Panc1 (cell line): ENCODE measurements at regions not wholly inside any gene's neighbourhood (a gene's known extent, or its start where the extent isn't known, plus 50 kb on each side); places are given as distances from the start of the nearest gene placed in this dataset.

Experiments
- ATAC-seq: fragments of 200-7000 bp; cut with Tn5 transposase; 2 replicates; pipeline ENCODE4 v1.9.1; 2020; ENCODE audit warnings: mild to moderate bottlenecking, moderate library complexity
- BruUV-seq: library from RNA; stranded (reverse); fragments of 400-500 nt; replicated peaks from 2 replicates; lab custom pipeline; 2021; lab: Mats Ljungman, UMichigan
- CTCF ChIA-PET: fragments of 300-600 bp; sonication (Branson Sonifier 250); formaldehyde crosslinking; loops from one replicate; lab custom pipeline; 2022; ENCODE audit warnings: antibody characterized with exemption; lab: Charles Lee
- POLR2A ChIA-PET: fragments of 300-600 bp; sonication (Branson Sonifier 250); formaldehyde crosslinking; loops from one replicate; lab custom pipeline; 2022; ENCODE audit warnings: antibody characterized with exemption; lab: Charles Lee
- DNase-seq: peaks from one replicate; pipeline ENCODE4 v3.0.0-alpha.2; 2010; ENCODE audit warnings: low read depth, low spot score
- H3K27ac ChIP-seq: 2 replicates; pipeline ENCODE4 v1.5.1; 2011; ENCODE audit warnings: mild to moderate bottlenecking, low read length, inconsistent platforms
- H3K27me3 ChIP-seq: fragments of 200-500 bp; sonication (Bioruptor generic); 2 replicates; pipeline ENCODE4 v1.6.0; 2014; ENCODE audit warnings: low read length, inconsistent platforms; ENCODE audit not compliant: control insufficient read depth, insufficient read depth
- H3K36me3 ChIP-seq: fragments of 200-500 bp; sonication (Bioruptor generic); 2 replicates; pipeline ENCODE4 v1.5.1; 2014; ENCODE audit warnings: inconsistent platforms, mild to moderate bottlenecking, low read length, moderate library complexity; ENCODE audit not compliant: control insufficient read depth, insufficient read depth
- H3K4me1 ChIP-seq: 2 replicates; pipeline ENCODE4 v1.5.1; 2011; ENCODE audit warnings: inconsistent platforms, mild to moderate bottlenecking, low read length, moderate library complexity; ENCODE audit not compliant: control insufficient read depth, insufficient read depth
- H3K4me3 ChIP-seq, 2 experiments: 2 replicates each; pipeline ENCODE4 v1.5.1; 2011 to 2012; ENCODE audit warnings: low read depth in 2 of 2, low read length in 2 of 2, mild to moderate bottlenecking in 2 of 2, inconsistent platforms in 1 of 2, moderate library complexity in 1 of 2
- H3K9me3 ChIP-seq: fragments of 200-500 bp; sonication (Bioruptor generic); 2 replicates; pipeline ENCODE4 v1.5.1; 2014; ENCODE audit warnings: low read depth, mild to moderate bottlenecking, inconsistent platforms, low read length, moderate library complexity; ENCODE audit not compliant: control insufficient read depth, insufficient read depth
- CTCF ChIP-seq: fragments of 450-650 bp; IDR thresholded peaks from 2 replicates; pipeline ENCODE4 v1.5.1; 2017; ENCODE audit warnings: mild to moderate bottlenecking
- REST ChIP-seq, 2 experiments: IDR thresholded peaks; 2 replicates each; pipeline ENCODE4 v1.6.1; 2011 to 2012; ENCODE audit warnings: low read depth in 2 of 2, control low read depth in 1 of 2, low read length in 1 of 2, mild to moderate bottlenecking in 1 of 2, moderate library complexity in 1 of 2; ENCODE audit not compliant: insufficient read depth in 1 of 2
- SIN3A ChIP-seq: IDR thresholded peaks from 2 replicates; pipeline ENCODE4 v1.6.1; 2012; ENCODE audit warnings: low read depth, mild to moderate bottlenecking, low read length, moderate library complexity, borderline replicate concordance; ENCODE audit not compliant: insufficient read depth
- TCF7L2 ChIP-seq: IDR thresholded peaks from 2 replicates; pipeline ENCODE4 v1.6.1; 2011; ENCODE audit warnings: mild to moderate bottlenecking, low read depth, low read length, inconsistent platforms
- in situ Hi-C: cut with HindIII; loops from 2 replicates; pipeline ENCODE4 v1.10.0; 2016; ENCODE audit warnings: low sequenced_read_pairs, low pct_unique_long_range_greater_than_20kb
- intact Hi-C: fragments of 100-400 bp; cut with micrococcal nuclease; formaldehyde crosslinking; loops from one replicate; pipeline ENCODE4 v1.10.0; 2022; ENCODE audit not compliant: unreplicated experiment

GRCh38 chr5:29518176-29518575 lies 1675.3 kb upstream of the CDH6 start:
- Histone ChIP-seq H3K27me3 (no peaks in the 10 kb centered on the region), H3K27ac (no peak overlapping the region), H3K9me3 (no peaks in the 10 kb centered on the region), H3K36me3 (no peaks in the 10 kb centered on the region), H3K4me3 (no peak overlapping the region), H3K4me1 (no peaks in the 10 kb centered on the region)
- DNase-seq (no peak), ATAC-seq (no peak)
- POLR2A ChIA-PET, result no interaction called here
- BruUV-seq, result no TSS peak
- intact Hi-C loops, result no loop called here
- in situ Hi-C loops, result no loop called here
- CTCF ChIA-PET, result no interaction called here
- no peak for TF ChIP-seq TCF7L2

GRCh38 chr5:29516224-29516623 lies 1677.3 kb upstream of the CDH6 start:
- POLR2A ChIA-PET, result no interaction called here
- ATAC-seq, result no peak

More at GRCh38 chr5:29516224-29516623, 1677.3 kb upstream of the CDH6 start:
- Histone ChIP-seq H3K4me1 (no peaks in the 10 kb centered on the region), H3K4me3 (no peak overlapping the region), H3K9me3 (no peaks in the 10 kb centered on the region), H3K27ac (no peak overlapping the region), H3K36me3 (no peaks in the 10 kb centered on the region), H3K27me3 (no peaks in the 10 kb centered on the region)
- CTCF ChIA-PET, result no interaction called here
- in situ Hi-C loops (no loop called here), intact Hi-C loops (no loop called here)
- no peak for DNase-seq
- BruUV-seq, result no TSS peak
- TF ChIP-seq TCF7L2 (no peak), REST (IDR thresholded peaks at IDR 0.05; ENCODE audit: insufficient read depth in 1 of 2, low read depth in 2 of 2, low read length in 1 of 2) (no peak), CTCF (no peak), SIN3A (no peak)
